HT1080 (cell line): ENCODE measurements at regions not wholly inside any gene's neighbourhood (a gene's known extent, or its start where the extent isn't known, plus 50 kb on each side); places are given as distances from the start of the nearest gene placed in this dataset.

Experiments
- DNase-seq: peaks from one replicate; pipeline ENCODE4 v3.0.0-alpha.2; 2015; ENCODE audit warnings: low read depth

- DNase-seq: no peak
Observed at GRCh38 chr7:41803569-41803968, 100.7 kb upstream of the INHBA start.

DNA sequence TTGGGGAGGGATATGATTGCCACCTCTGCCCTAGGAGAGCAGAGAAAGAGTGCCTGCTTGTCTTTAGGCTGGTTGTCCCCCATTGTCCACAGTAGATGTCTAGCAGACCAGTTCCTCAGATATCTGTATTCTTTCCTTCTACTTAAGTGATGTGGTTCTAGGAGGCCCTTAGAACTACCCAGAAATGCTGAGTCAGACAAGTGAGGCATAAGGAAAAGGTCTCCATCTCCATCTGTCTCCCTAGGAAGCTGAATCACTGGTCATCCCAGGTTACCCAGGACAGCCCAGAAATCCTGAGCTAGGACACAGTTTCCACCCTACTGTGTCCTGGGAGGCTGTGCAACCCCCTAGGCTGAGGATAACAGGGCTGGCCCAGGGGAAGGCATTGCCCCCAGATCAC lies 93.4 kb upstream of the INHBA start:
- DNase-seq: peak; percentile 29

DNA sequence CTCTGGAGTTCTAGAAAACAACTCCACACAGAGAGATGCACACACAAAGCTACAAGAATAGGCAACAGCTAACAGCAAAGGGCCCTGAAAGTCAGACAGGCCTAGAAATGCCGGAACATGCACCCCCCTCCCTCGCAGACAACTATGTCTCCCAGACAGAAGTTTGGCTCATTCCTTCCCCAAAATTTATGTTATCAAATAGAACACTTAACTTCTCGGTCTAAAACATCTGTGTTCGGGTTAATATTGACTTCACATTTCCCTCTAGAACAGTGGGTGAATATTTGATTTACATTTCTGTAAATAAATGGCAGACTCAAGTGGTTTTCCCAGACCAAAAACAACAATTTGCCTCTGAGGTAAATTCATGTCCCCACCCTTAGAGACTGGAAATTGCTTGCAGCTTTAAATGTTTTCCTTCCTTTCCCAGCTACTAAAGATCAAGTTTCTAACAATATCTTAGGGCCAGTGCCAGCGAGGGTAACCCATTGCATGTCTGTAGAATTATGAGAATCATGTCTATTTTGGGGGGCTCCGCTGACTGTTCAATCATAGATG lies 92.5 kb upstream of the INHBA start:
- no peak for DNase-seq

DNA sequence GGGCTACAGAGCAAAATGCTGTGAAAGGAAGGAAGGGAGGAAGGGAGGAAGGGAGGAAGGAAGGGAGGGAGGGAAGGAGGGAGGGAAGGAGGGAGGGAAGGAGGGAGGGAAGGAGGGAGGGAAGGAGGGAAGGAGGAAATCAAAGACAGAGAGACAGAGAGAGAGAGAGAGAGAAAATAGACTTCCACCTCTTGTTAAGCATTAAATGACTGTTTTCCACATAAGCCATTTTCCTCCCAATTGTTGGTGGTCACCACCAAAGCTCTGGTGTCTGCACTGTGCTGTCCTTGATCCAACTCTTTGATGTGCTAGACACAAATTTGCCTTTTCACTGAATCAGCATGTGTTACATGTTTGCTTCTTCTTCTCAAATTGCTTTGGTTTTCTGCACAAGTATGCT lies 90.7 kb upstream of the INHBA start:
- DNase-seq: no peak

DNA sequence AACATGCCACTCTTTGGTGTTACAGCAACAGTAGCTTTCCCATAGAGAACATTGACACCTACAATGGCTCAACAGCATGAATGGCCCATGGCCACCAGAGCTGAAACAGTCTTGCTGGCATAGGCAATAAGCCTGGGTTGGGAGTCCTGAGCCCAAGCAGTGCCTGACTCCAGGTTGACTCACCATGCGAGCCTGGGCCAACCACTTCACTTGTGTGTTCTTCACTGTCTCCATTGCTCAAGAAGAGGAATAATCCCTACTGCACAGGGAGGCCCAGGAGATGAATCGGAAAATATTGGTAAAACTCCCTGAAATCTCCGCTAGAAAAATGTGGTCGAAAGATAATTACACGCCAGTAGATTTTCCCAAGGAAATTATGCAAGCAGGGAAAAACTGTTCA lies 89.2 kb upstream of the INHBA start:
- DNase-seq: peak; percentile 41

- DNase-seq: no peak
Observed at GRCh38 chr7:41788556-41788955, 85.7 kb upstream of the INHBA start.

DNA sequence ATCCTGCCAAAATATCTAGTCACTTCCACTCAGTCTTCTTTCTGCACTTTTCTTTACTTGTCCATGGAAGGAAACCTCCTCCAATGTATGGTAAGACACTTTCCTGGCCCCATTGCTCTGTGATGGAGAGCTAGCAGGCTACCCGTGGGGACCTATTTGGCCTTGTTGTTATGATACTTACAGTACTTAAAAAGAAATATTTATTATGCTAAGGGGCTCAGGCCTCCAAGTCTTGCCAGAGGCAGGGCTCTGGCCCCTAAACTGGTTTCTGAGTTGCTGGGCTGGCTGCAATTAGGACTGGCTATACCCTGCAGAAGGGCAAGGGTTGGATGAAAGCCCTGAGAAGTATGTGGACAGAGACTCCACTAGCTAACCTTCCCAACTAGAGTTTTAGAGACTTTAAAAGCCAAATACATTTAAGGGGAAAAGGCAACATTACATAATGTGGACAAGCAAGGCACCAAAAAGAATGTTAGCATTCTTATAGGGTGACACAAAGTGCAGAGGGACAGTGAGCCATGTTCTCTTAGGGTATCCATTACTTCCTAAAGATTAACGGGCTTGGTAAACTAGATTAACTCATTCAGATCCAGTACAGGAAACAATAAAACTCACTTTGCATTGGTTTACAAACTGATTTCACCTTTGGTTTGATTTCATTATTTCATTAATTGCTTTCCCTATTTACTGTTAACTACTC lies 84.9 kb upstream of the INHBA start:
- DNase-seq: no peak

DNA sequence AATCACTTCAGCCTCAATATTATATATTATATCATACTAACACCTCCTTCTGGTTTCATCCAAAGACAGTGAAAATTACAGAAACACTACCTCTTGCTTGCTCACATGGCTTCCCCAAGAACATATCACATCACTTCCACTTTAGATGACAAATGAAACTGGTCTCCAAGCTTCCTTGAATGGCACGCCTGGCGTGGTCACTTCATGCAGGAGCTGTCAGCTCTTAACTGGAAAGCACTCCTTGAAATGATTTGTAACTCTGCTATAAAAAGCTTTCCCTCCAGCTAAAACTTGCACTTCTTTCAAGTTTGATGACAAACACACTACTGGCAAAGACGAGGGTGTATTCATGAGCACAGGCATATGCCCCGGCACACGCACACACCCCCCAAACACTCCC lies 84.1 kb upstream of the INHBA start:
- no peak for DNase-seq

DNA sequence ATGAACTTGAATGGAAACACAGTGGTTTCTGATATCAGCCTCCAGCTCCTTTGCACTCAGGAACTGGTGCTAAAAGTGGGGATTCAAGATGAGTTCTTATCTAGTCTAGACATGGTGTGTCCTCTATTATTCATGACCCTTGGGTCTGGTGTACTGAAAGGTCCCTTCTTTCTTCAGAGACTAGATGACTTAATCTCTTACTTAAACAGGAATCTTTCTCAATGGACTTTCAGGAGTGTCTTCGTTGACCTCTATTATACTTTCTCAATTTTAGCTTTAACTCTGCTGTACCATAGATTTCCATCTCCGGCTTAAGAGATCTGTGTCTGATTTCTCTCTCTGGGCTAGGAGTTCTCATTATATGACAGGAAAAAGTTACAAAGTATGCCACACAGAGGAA lies 83.5 kb upstream of the INHBA start:
- no peak for DNase-seq

GRCh38 chr7:41785840-41786239 lies 83.0 kb upstream of the INHBA start:
- DNase-seq: no peak

- DNase-seq: no peak
Observed at GRCh38 chr7:41785265-41785664, 82.4 kb upstream of the INHBA start.

GRCh38 chr7:41779918-41780317 lies 77.0 kb upstream of the INHBA start:
- no peak for DNase-seq

GRCh38 chr7:41777894-41778596 lies 75.2 kb upstream of the INHBA start:
- no peak for DNase-seq

DNA sequence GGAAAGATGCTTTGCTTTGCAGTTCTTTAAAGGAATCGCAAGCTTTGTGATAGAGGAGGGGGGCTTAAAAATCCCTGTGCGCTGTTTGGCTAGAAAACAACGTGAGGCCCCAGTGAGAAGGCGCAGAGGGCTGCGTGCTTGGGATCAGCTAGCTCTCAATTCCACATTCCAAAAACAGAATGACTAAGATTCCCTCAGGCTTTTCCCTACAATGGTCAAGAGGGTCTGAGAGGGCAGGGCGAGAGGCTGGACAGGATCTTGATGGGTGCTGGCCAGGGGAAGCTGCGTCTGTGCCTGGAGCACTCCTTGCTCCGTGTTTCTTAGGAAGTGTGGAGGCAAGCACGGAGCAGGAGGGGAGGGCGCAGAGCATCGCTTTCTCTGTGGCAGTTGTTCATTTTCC lies 72.1 kb upstream of the INHBA start:
- no peak for DNase-seq

DNA sequence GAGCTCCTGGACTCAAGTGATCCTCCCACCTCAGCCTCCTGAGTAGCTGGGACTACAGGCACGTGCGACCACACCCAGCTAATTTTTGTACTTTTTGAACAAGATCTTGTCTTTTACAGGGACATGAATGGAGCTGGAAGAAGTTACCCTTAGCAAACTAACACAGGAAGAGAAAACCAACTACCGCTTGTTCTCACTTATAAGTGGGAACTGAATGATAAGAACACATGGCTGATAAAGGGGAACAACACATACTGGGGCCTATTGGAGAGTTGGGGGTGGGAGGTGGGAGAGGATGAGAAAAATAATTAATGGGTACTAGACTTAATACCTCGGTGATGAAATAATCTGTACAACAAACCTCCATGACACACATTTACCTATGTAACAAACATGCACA lies 70.9 kb upstream of the INHBA start:
- no peak for DNase-seq

GRCh38 chr7:41771717-41772116 lies 68.8 kb upstream of the INHBA start:
- no peak for DNase-seq

DNA sequence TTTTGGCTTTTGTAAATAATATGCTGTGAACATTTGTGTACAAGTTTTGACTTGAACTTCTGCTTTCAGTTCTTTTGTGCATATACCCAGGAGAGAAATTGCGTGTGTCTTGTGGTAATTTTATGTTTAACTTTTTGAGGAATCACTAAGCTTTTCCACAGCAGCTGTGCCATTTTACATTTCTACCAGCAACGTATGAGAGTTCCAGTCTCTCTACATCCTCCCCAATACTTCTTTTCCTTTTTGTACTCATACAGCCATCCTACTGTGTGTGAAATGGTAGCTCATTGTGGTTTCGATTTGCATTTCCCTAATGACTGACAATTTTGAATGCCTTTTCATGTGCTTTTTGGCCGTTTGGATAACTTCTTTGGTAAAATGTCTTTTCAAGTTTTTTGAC lies 66.3 kb upstream of the INHBA start:
- DNase-seq: no peak

DNA sequence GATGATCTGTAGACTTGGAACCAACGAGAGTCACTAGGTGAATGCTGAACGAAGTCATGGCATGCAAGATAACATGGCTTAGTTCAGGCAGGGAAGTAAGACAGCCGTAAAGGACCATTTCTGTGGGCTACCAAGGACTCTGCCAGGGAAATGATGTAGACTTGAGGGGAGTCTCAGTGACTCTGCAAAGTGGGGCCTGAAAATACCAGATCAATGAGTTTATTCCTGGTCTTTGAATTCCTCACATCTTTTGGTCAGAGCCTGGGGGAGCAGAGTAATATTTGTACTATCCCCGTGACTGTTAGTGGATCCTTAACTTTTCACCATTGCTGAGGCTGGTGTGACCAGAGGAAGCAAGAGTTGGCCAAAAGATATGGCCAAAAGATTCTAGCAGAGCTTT lies 60.7 kb upstream of the INHBA start:
- DNase-seq: no peak

GRCh38 chr7:41762641-41763040 lies 59.8 kb upstream of the INHBA start:
- no peak for DNase-seq

DNA sequence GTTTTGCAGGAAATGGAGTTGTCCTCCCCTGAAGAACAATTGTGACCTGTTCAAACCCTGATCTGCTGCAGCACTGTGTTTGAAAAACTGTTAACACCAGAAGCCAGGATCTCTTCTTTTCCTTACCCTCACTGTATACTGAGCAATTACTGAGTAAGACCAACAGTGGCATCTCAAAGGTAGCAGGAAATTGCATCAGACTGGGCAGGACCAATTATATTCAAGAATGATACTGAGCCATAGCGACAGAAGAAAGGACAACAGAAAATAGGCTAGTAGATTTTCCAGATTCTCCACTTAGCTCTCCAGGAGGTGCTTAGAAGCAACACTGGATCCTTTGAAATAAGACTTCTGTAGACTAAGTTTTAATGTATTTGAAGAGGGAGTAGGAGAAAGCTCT lies 57.4 kb upstream of the INHBA start:
- peak; percentile 30 for DNase-seq

- no peak for DNase-seq
Observed at GRCh38 chr7:41758321-41758720, 55.4 kb upstream of the INHBA start.

GRCh38 chr7:41756650-41757182 lies 53.8 kb upstream of the INHBA start:
- no peak for DNase-seq

GRCh38 chr7:41755096-41755495 lies 52.2 kb upstream of the INHBA start:
- no peak for DNase-seq
